Right lobe of liver (tissue), 6 donors: ENCODE measurements at regions not wholly inside any gene's neighbourhood (a gene's known extent, or its start where the extent isn't known, plus 50 kb on each side); places are given as distances from the start of the nearest gene placed in this dataset.

ENCODE experiments used
- ATAC-seq, 4 donors: fragments of 200-7000 bp; cut with Tn5 transposase; one replicate each; pipeline ENCODE4 v1.9.1; 2020; ENCODE audit warnings: mild to moderate bottlenecking in 4 of 4, moderate library complexity in 4 of 4
- DNase-seq, 3 donors: peaks; one replicate each; pipeline ENCODE4 v3.0.0-alpha.2; 2020
- H3K27ac ChIP-seq, 3 donors: fragments of 200-600 bp; one replicate each; pipeline ENCODE4 v1.8.0; 2022
- H3K27me3 ChIP-seq, 2 donors: fragments of 200-600 bp; one replicate each; pipeline ENCODE4 v1.8.0; 2022
- H3K36me3 ChIP-seq, 4 donors: fragments of 200-600 bp; sonication (generic) in 1 of 4; one replicate each; pipeline versions ENCODE4 v1.5.1 to v1.8.0; 2017 to 2022; ENCODE audit warnings: control low read depth in 1 of 4
- H3K4me1 ChIP-seq, 4 donors: fragments of 200-600 bp; sonication (generic) in 1 of 4; one replicate each; pipeline versions ENCODE4 v1.5.1 to v1.8.0; 2017 to 2022; ENCODE audit warnings: control low read depth in 1 of 4
- H3K4me3 ChIP-seq, 3 donors: fragments of 200-600 bp; one replicate each; pipeline ENCODE4 v1.8.0; 2022
- H3K9me3 ChIP-seq, 4 donors: fragments of 200-600 bp; sonication (generic) in 1 of 4; one replicate each; pipeline versions ENCODE4 v1.5.1 to v1.8.0; 2017 to 2022; ENCODE audit warnings: control low read depth in 1 of 4
- CTCF ChIP-seq, 4 donors: fragments of 200-600 bp in 3 of 4; fragments of 450-650 bp in 1 of 4; IDR thresholded peaks; one replicate each; pipeline versions ENCODE4 v1.5.1 to v1.8.0; 2016 to 2022; ENCODE audit warnings: antibody characterized with exemption in 4 of 4, mild to moderate bottlenecking in 2 of 4
- POLR2A ChIP-seq: fragments of 450-650 bp; IDR thresholded peaks from one replicate; pipeline ENCODE4 v1.6.1; 2017; ENCODE audit warnings: antibody characterized with exemption, mild to moderate bottlenecking
- WGBS: methylation state at CpG from one replicate; pipeline ENCODE4 v1.1.6; 2018; ENCODE audit warnings: low coverage, low lambda C conversion rate; ENCODE audit not compliant: insufficient coverage; ENCODE audit errors: missing lambda C conversion rate; 5-methylcytosine and 5-hydroxymethylcytosine counted together
- intact Hi-C, 2 donors: fragments of 100-400 bp; cut with DNase I; formaldehyde crosslinking; loops; one replicate each; pipeline versions ENCODE4 v1.11.2 to v1.14.1; 2022
- donor health status: DM: no; HTN: yes; CAD: no.
- donor health status: DM: no; HTN: no; CAD: no.
- donor health status: DM: no; HTN: no; CAD: no.
- donor health status: DM: no; HTN: yes; CAD: no.
- donor health status: DM: no; HTN: yes; CAD: no.

DNA sequence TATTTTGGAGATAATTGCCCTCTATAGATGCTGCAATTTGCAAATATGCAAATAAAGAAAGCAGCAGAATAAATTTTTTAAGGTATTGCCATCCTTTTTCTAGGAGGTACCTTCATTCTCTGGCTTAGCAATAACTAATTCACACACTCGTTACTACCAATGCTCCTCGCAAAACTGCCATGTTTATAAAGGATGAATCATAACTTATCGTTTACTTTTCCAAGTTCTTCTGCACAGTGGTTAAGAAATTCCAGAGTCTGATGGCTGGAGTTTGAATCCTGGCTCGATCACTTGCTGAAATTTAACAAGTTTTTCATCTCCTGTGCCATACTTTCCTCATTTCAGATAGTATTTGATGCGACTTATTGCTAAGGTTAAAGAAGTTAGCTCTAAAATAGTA is 708.6 kb upstream of the KLHL1 start:
- ATAC-seq (no peak), DNase-seq (no peak)
- Histone ChIP-seq H3K4me3 (no peak overlapping the region), H3K9me3 (no peaks in the 10 kb centered on the region), H3K36me3 (no peaks in the 10 kb centered on the region), H3K27me3 (no peaks in the 10 kb centered on the region), H3K4me1 (no peaks in the 10 kb centered on the region), H3K27ac (no peak overlapping the region)
- intact Hi-C loops: no loop called here
- WGBS: 62% methylated on average over 5 of the region's 5 CpGs
- TF ChIP-seq CTCF (IDR thresholded peaks at IDR 0.05): no peak
- no peak for TF ChIP-seq POLR2A

- DNase-seq (no peak), ATAC-seq (no peak)
- H3K27ac ChIP-seq: no peak overlapping the region
- no peak for TF ChIP-seq CTCF (IDR thresholded peaks at IDR 0.05)
- TF ChIP-seq POLR2A: no peak
- no peaks in the 10 kb centered on the region for H3K27me3 ChIP-seq
- no peaks in the 10 kb centered on the region for H3K9me3 ChIP-seq
- no peaks in the 10 kb centered on the region for H3K36me3 ChIP-seq
- H3K4me1 ChIP-seq: no peaks in the 10 kb centered on the region
- intact Hi-C loops: no loop called here
- WGBS: 33% methylated on average over 3 of the region's 3 CpGs
- no peak overlapping the region for H3K4me3 ChIP-seq
Observed at GRCh38 chr13:70814684-70815083, 706.4 kb upstream of the KLHL1 start.

- DNase-seq: no peak
- H3K27ac ChIP-seq: no peak overlapping the region
- intact Hi-C loops: no loop called here
- ATAC-seq: no peak
- no peaks in the 10 kb centered on the region for H3K27me3 ChIP-seq
- no peak overlapping the region for H3K4me3 ChIP-seq
- no peaks in the 10 kb centered on the region for H3K9me3 ChIP-seq
- TF ChIP-seq POLR2A (no peak), CTCF (IDR thresholded peaks at IDR 0.05) (no peak)
- H3K36me3 ChIP-seq: no peaks in the 10 kb centered on the region
- H3K4me1 ChIP-seq: no peaks in the 10 kb centered on the region
Observed at GRCh38 chr13:70812481-70812880, 704.2 kb upstream of the KLHL1 start.

GRCh38 chr13:70809588-70809987 is 701.3 kb upstream of the KLHL1 start:
- TF ChIP-seq CTCF (IDR thresholded peaks at IDR 0.05) (no peak), POLR2A (no peak)
- 82% methylated on average over 2 of the region's 4 CpGs for WGBS

GRCh38 chr13:70798385-70798784 is 690.1 kb upstream of the KLHL1 start:
- Histone ChIP-seq H3K4me1 (no peaks in the 10 kb centered on the region), H3K9me3 (no peaks in the 10 kb centered on the region), H3K4me3 (no peak overlapping the region), H3K27me3 (no peaks in the 10 kb centered on the region), H3K27ac (no peak overlapping the region), H3K36me3 (no peaks in the 10 kb centered on the region)
- intact Hi-C loops: no loop called here
- ATAC-seq: no peak
- TF ChIP-seq CTCF (IDR thresholded peaks at IDR 0.05): no peak
- no peak for TF ChIP-seq POLR2A
- no peak for DNase-seq

More at GRCh38 chr13:70809588-70809987, 701.3 kb upstream of the KLHL1 start:
- Histone ChIP-seq H3K9me3 (no peaks in the 10 kb centered on the region), H3K27ac (no peak overlapping the region), H3K27me3 (no peaks in the 10 kb centered on the region), H3K4me3 (no peak overlapping the region), H3K4me1 (no peaks in the 10 kb centered on the region), H3K36me3 (no peaks in the 10 kb centered on the region)
- DNase-seq (no peak), ATAC-seq (no peak)
- intact Hi-C loops: no loop called here
